SU-DHL-6 (cell line): ENCODE measurements at regions not wholly inside any gene's neighbourhood (a gene's known extent, or its start where the extent isn't known, plus 50 kb on each side); places are given as distances from the start of the nearest gene placed in this dataset.

Experiments
- H2AFZ ChIP-seq: fragments of 200-600 bp; sonication (generic); 2 replicates; pipeline ENCODE4 v1.6.1; 2014; ENCODE audit warnings: low read depth, mild to moderate bottlenecking, moderate library complexity, mixed read lengths, antibody characterized with exemption, low read length; ENCODE audit not compliant: severe bottlenecking
- H3F3A ChIP-seq: fragments of 200-600 bp; shearing (Covaris generic); 2 replicates; pipeline ENCODE4 v1.6.0; 2016; ENCODE audit warnings: antibody characterized with exemption, mild to moderate bottlenecking; ENCODE audit not compliant: insufficient read depth
- H3K27ac ChIP-seq: fragments of 200-600 bp; sonication (generic); 2 replicates; pipeline ENCODE4 v1.5.1; 2016; ENCODE audit warnings: low read depth, mild to moderate bottlenecking, low read length, moderate library complexity, mixed read lengths
- H3K27me3 ChIP-seq: fragments of 200-600 bp; sonication (generic), shearing (Covaris generic); 2 replicates; pipeline ENCODE4 v1.6.0; 2014; ENCODE audit warnings: mild to moderate bottlenecking, low read length
- H3K36me3 ChIP-seq: fragments of 200-600 bp; sonication (generic); 2 replicates; pipeline ENCODE4 v1.6.1; 2014; ENCODE audit warnings: mild to moderate bottlenecking, low read length, mixed read lengths
- H3K4me2 ChIP-seq: fragments of 300-600, 200-600 bp; shearing (Covaris generic), sonication (generic); 2 replicates; pipeline ENCODE4 v1.6.0; 2014; ENCODE audit warnings: low read length, low read depth, mild to moderate bottlenecking; ENCODE audit not compliant: poor library complexity, severe bottlenecking
- H3K4me3 ChIP-seq: fragments of 200-600 bp; sonication (generic); 2 replicates; pipeline ENCODE4 v1.5.1; 2014; ENCODE audit warnings: antibody characterized with exemption, low read length, mild to moderate bottlenecking, mixed read lengths; ENCODE audit not compliant: insufficient read depth, poor library complexity, severe bottlenecking
- H3K79me2 ChIP-seq: fragments of 200-600 bp; sonication (generic); 2 replicates; pipeline ENCODE4 v1.6.1; 2014; ENCODE audit warnings: mild to moderate bottlenecking, low read length, moderate library complexity; ENCODE audit not compliant: insufficient read depth
- H3K9ac ChIP-seq: fragments of 200-600 bp; sonication (generic); 2 replicates; pipeline ENCODE4 v1.7.0; 2014; ENCODE audit warnings: mild to moderate bottlenecking, low read length
- H3K9me2 ChIP-seq: fragments of 200-600 bp; sonication (generic); replicated peaks from 2 replicates; pipeline ENCODE4 v1.6.1; 2014; ENCODE audit warnings: low read length; ENCODE audit not compliant: insufficient read depth
- H3K9me3 ChIP-seq: fragments of 200-600 bp; sonication (generic); 2 replicates; pipeline ENCODE4 v1.6.1; 2014; ENCODE audit warnings: low read length, mixed read lengths; ENCODE audit not compliant: insufficient read depth
- H4K20me1 ChIP-seq: fragments of 200-600 bp; sonication (generic); 2 replicates; pipeline ENCODE4 v1.6.1; 2014; ENCODE audit warnings: low read depth, mild to moderate bottlenecking, antibody characterized with exemption, low read length, moderate library complexity, mixed read lengths
- CTCF ChIP-seq: fragments of 200-600 bp; sonication (generic); IDR thresholded peaks from one replicate; pipeline ENCODE4 v1.5.1; 2017; ENCODE audit warnings: antibody characterized with exemption, mild to moderate bottlenecking, low read length, moderate library complexity; ENCODE audit not compliant: insufficient read depth, poor library complexity, severe bottlenecking
- EZH2phosphoT487 ChIP-seq: fragments of 200-600 bp; sonication (generic), shearing (Covaris generic); conservative IDR thresholded peaks from 2 replicates; pipeline ENCODE4 v1.6.1; 2018; ENCODE audit warnings: mild to moderate bottlenecking, antibody characterized with exemption, low read length, moderate library complexity, mixed read lengths

- H2AFZ ChIP-seq: no peak overlapping the region
- H3K27ac ChIP-seq: no peak overlapping the region
- H3K9me3 ChIP-seq: no peaks in the 10 kb centered on the region
- H3K9ac ChIP-seq: no peak overlapping the region
- H3K27me3 ChIP-seq: no peaks in the 10 kb centered on the region
- H3K4me3 ChIP-seq: no peak overlapping the region
- no peaks in the 10 kb centered on the region for H3K36me3 ChIP-seq
- no peaks in the 10 kb centered on the region for H3K79me2 ChIP-seq
- no peak for TF ChIP-seq CTCF
- TF ChIP-seq EZH2phosphoT487: no peak
- no peak overlapping the region for H3K4me2 ChIP-seq
- no peaks in the 10 kb centered on the region for H4K20me1 ChIP-seq
- H3K9me2 ChIP-seq: no peaks in the 10 kb centered on the region
- no peaks in the 10 kb centered on the region for H3F3A ChIP-seq
These were observed 497.6 kb downstream of the PLPP3 start for GRCh38 chr1:56081736-56082135.

DNA sequence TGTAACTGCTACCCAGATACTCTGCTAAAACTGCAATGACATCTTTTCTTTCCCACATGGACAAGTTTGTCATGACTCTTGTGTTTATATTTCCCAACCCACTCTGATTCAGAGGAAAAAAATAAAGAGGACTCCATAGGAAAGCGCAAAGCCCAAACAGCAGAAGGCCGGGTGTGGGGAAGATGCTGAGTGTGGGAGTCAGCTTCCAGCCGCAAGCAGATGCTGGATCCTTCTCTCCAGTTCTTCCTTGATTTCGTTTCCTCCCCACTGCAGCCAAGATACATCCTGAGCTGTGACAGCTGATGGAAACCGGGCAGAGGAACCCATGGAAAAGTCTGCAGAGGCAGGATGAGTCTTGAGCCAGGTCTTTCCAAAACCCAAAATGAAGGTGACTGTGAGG is 498.2 kb downstream of the PLPP3 start:
- no peaks in the 10 kb centered on the region for H3F3A ChIP-seq

GRCh38 chr1:56080123-56080522 is 499.2 kb downstream of the PLPP3 start:
- Histone ChIP-seq H3F3A (no peaks in the 10 kb centered on the region), H3K79me2 (no peaks in the 10 kb centered on the region), H3K27ac (no peak overlapping the region), H3K4me3 (no peak overlapping the region), H3K9ac (no peak overlapping the region), H2AFZ (no peak overlapping the region), H3K27me3 (no peaks in the 10 kb centered on the region), H3K9me2 (no peaks in the 10 kb centered on the region), H4K20me1 (no peaks in the 10 kb centered on the region), H3K36me3 (no peaks in the 10 kb centered on the region), H3K4me2 (no peak overlapping the region), H3K9me3 (no peaks in the 10 kb centered on the region)
- no peak for TF ChIP-seq EZH2phosphoT487
- TF ChIP-seq CTCF: no peak

More for the DNA sequence above, 498.2 kb downstream of the PLPP3 start:
- Histone ChIP-seq H2AFZ (no peak overlapping the region), H3K27ac (no peak overlapping the region), H3K36me3 (no peaks in the 10 kb centered on the region), H3K9me3 (no peaks in the 10 kb centered on the region), H3K9ac (no peak overlapping the region), H3K9me2 (no peaks in the 10 kb centered on the region), H3K27me3 (no peaks in the 10 kb centered on the region), H3K4me3 (no peak overlapping the region), H3K4me2 (no peak overlapping the region), H3K79me2 (no peaks in the 10 kb centered on the region), H4K20me1 (no peaks in the 10 kb centered on the region)
- TF ChIP-seq CTCF: no peak

DNA sequence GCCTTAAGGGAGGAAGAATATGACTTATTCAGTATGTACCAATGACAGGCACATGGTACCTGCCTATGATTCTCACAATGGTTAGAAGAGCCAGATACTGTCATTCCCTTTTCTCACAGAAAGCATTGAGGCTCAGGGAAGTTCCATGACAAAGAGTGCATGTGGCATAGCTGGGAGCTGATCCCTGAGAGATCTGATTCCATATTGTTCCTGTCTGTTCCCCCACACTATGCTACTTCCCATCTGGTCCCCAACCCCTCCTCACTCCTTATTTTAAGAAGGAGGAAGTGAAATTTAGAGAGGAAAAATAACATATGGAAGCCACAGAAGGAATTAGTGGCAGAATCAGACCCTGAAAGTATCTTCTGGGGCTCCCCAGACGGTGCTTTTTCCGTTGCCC is 500.0 kb downstream of the PLPP3 start:
- no peaks in the 10 kb centered on the region for H3K9me2 ChIP-seq
- no peaks in the 10 kb centered on the region for H3K79me2 ChIP-seq
- no peaks in the 10 kb centered on the region for H3K36me3 ChIP-seq
- no peak overlapping the region for H3K9ac ChIP-seq
- no peak overlapping the region for H2AFZ ChIP-seq
- no peaks in the 10 kb centered on the region for H3K27me3 ChIP-seq
- no peaks in the 10 kb centered on the region for H4K20me1 ChIP-seq
- no peaks in the 10 kb centered on the region for H3K9me3 ChIP-seq
- H3K4me3 ChIP-seq: no peak overlapping the region
- H3F3A ChIP-seq: no peaks in the 10 kb centered on the region
- TF ChIP-seq CTCF (no peak), EZH2phosphoT487 (no peak)
- no peak overlapping the region for H3K4me2 ChIP-seq
- H3K27ac ChIP-seq: no peak overlapping the region
